ENCODE measurements at regions not wholly inside any gene's neighbourhood (a gene's known extent, or its start where the extent isn't known, plus 50 kb on each side); places are given as distances from the start of the nearest gene placed in this dataset.
"Not testable (repeated sequence)": the region's sequence is repeated elsewhere in the genome, so short reads cannot be mapped to it uniquely, and the experiment has no call there.

GRCh38 chr1:273772-274171, 177.7 kb downstream of the OR4F29 start:
- DNase-seq; intact Hi-C loops (cut with DNase I): not testable (repeated sequence)

GRCh38 chr1:267815-268214, 183.7 kb downstream of the OR4F29 start:
- intact Hi-C loops (cut with DNase I) = not testable (repeated sequence)
- peak; percentile 27 to 96 (median 86) for DNase-seq

Measured in posterior cingulate gyrus (tissue), 11 donors.